GM11168 (cell line): ENCODE measurements at regions not wholly inside any gene's neighbourhood (a gene's known extent, or its start where the extent isn't known, plus 50 kb on each side); places are given as distances from the start of the nearest gene placed in this dataset.
"Not testable (repeated sequence)": the region's sequence is repeated elsewhere in the genome, so short reads cannot be mapped to it uniquely, and the experiment has no call there.

Experiments used
- in situ Hi-C: fragments of 300-500 bp; cut with MboI; formaldehyde crosslinking; loops from one replicate; pipeline ENCODE4 v1.12.0; 2022; ENCODE audit warnings: low sequenced_read_pairs; ENCODE audit not compliant: unreplicated experiment

GRCh38 chr4:177161781-177162180 lies 147.9 kb upstream of the NEIL3 start:
- in situ Hi-C loops = no loop called here

- in situ Hi-C loops = no loop called here
These were observed 146.1 kb upstream of the NEIL3 start for GRCh38 chr4:177163532-177163931.

- in situ Hi-C loops = no loop called here
These were observed 138.1 kb upstream of the NEIL3 start for GRCh38 chr4:177171588-177171987.

GRCh38 chr4:177175473-177175872 lies 134.2 kb upstream of the NEIL3 start:
- in situ Hi-C loops = no loop called here

- in situ Hi-C loops = no loop called here
These were observed 132.1 kb upstream of the NEIL3 start for GRCh38 chr4:177177541-177178081.

GRCh38 chr4:177178246-177178645 lies 131.4 kb upstream of the NEIL3 start:
- in situ Hi-C loops = no loop called here

- in situ Hi-C loops = no loop called here
These were observed 127.5 kb upstream of the NEIL3 start for GRCh38 chr4:177182166-177182565.

- in situ Hi-C loops = no loop called here
These were observed 126.9 kb upstream of the NEIL3 start for GRCh38 chr4:177182728-177183127.

GRCh38 chr4:177185151-177185550 lies 124.5 kb upstream of the NEIL3 start:
- in situ Hi-C loops = no loop called here

- in situ Hi-C loops = no loop called here
These were observed 124.1 kb upstream of the NEIL3 start for GRCh38 chr4:177185579-177185978.

GRCh38 chr4:177187371-177187770 lies 122.3 kb upstream of the NEIL3 start:
- in situ Hi-C loops = no loop called here

GRCh38 chr4:177190995-177191580 lies 118.6 kb upstream of the NEIL3 start:
- in situ Hi-C loops = no loop called here

- in situ Hi-C loops = no loop called here
These were observed 118.1 kb upstream of the NEIL3 start for GRCh38 chr4:177191586-177191985.

GRCh38 chr4:177191991-177192390 lies 117.7 kb upstream of the NEIL3 start:
- in situ Hi-C loops = no loop called here

- in situ Hi-C loops = not testable (repeated sequence)
These were observed 116.5 kb upstream of the NEIL3 start for GRCh38 chr4:177193024-177193715.

- in situ Hi-C loops = no loop called here
These were observed 114.8 kb upstream of the NEIL3 start for GRCh38 chr4:177194906-177195305.

- in situ Hi-C loops = no loop called here
These were observed 113.1 kb upstream of the NEIL3 start for GRCh38 chr4:177196615-177197014.

GRCh38 chr4:177201614-177202013 lies 108.1 kb upstream of the NEIL3 start:
- in situ Hi-C loops = no loop called here

GRCh38 chr4:177204126-177204525 lies 105.5 kb upstream of the NEIL3 start:
- in situ Hi-C loops = no loop called here

GRCh38 chr4:177214935-177215334 lies 94.7 kb upstream of the NEIL3 start:
- in situ Hi-C loops = no loop called here

GRCh38 chr4:177220376-177220775 lies 89.3 kb upstream of the NEIL3 start:
- in situ Hi-C loops = no loop called here

- in situ Hi-C loops = no loop called here
These were observed 86.9 kb upstream of the NEIL3 start for GRCh38 chr4:177222781-177223180.
